ENCODE measurements at regions not wholly inside any gene's neighbourhood (a gene's known extent, or its start where the extent isn't known, plus 50 kb on each side); places are given as distances from the start of the nearest gene placed in this dataset.

DNA sequence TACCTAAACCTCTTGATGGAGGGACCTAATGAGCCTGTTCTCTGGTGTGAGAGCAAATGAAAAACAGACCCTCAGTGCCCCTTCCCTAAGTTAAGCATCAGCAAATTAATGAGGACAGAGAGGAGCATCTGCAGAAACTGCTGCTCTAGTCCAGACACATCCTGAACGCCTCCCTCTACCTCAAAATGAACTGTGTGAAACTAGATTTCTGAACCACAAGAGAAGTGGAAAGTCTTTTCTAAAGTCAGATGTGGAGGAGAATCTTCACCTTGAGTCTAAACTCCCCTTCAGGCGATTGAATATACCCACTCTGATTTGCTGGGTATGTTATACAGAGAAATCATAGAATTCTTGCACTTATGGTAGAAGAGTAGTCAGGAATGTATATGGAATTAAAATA, 104.4 kb upstream of the AMZ2 start:
- H3K27me3 ChIP-seq (replicated peaks; ENCODE audit: insufficient read depth, low read depth, low read length, poor library complexity) = no peaks in the 10 kb centered on the region
- no peaks in the 10 kb centered on the region for H3K9me3 ChIP-seq (ENCODE audit: low read depth, low read length, poor library complexity, severe bottlenecking)
- intact Hi-C loops (cut with micrococcal nuclease; ENCODE audit: unreplicated experiment) = no loop called here
- ChIA-PET POLR2A (ENCODE audit: low non-redundant PET) (no interaction called here), CTCF (no interaction called here)
- no TSS peak for BruUV-seq (replicated peaks)
- no peaks in the 10 kb centered on the region for H3K4me1 ChIP-seq (ENCODE audit: insufficient read depth, low read length, poor library complexity, severe bottlenecking)
- DNase-seq (ENCODE audit: low spot score) = no peak
- H3K36me3 ChIP-seq (ENCODE audit: insufficient read depth, low read length, poor library complexity, severe bottlenecking) = no peaks in the 10 kb centered on the region
- no peak overlapping the region for H3K27ac ChIP-seq (ENCODE audit: low read depth, low read length, poor library complexity, severe bottlenecking)
- H3K4me3 ChIP-seq (ENCODE audit: low read depth, low read length, poor library complexity, severe bottlenecking) = no peak overlapping the region
- no peak for TF ChIP-seq EZH2 (IDR thresholded peaks at IDR 0.05; ENCODE audit: borderline replicate concordance, low read depth, low read length, poor library complexity, severe bottlenecking)
- TF ChIP-seq, protein P1, sequence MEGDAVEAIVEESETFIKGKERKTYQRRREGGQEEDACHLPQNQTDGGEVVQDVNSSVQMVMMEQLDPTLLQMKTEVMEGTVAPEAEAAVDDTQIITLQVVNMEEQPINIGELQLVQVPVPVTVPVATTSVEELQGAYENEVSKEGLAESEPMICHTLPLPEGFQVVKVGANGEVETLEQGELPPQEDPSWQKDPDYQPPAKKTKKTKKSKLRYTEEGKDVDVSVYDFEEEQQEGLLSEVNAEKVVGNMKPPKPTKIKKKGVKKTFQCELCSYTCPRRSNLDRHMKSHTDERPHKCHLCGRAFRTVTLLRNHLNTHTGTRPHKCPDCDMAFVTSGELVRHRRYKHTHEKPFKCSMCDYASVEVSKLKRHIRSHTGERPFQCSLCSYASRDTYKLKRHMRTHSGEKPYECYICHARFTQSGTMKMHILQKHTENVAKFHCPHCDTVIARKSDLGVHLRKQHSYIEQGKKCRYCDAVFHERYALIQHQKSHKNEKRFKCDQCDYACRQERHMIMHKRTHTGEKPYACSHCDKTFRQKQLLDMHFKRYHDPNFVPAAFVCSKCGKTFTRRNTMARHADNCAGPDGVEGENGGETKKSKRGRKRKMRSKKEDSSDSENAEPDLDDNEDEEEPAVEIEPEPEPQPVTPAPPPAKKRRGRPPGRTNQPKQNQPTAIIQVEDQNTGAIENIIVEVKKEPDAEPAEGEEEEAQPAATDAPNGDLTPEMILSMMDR (conservative IDR thresholded peaks at IDR 0.05; ENCODE audit: low read depth, low read length) = no peak

DNA sequence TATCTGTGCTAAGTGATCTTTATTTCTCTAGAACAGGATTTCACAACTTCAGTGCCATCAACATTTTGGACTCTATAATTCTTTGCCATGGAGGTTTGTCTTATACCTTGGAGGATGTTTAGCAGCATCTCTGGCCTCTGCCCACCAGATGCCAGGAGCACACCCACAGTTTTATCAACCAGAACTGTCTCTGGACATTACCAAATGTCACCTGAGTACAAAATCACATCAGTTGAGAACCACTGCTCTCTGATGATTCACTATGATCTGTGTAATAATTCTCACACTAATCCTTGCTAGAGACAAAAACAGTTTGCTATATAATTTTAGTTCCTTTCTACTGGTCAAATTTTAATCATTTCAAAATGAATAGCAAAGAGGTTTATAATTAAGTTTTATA, 102.8 kb upstream of the AMZ2 start:
- H3K27me3 ChIP-seq (replicated peaks; ENCODE audit: insufficient read depth, low read depth, low read length, poor library complexity) = no peaks in the 10 kb centered on the region
- POLR2A ChIA-PET (ENCODE audit: low non-redundant PET) = no interaction called here
- TF ChIP-seq EZH2 (IDR thresholded peaks at IDR 0.05; ENCODE audit: borderline replicate concordance, low read depth, low read length, poor library complexity, severe bottlenecking) = no peak
- TF ChIP-seq, protein P1 (conservative IDR thresholded peaks at IDR 0.05; ENCODE audit: low read depth, low read length) = no peak
- DNase-seq (ENCODE audit: low spot score) = no peak
- H3K4me1 ChIP-seq (ENCODE audit: insufficient read depth, low read length, poor library complexity, severe bottlenecking) = no peaks in the 10 kb centered on the region
- no peak overlapping the region for H3K4me3 ChIP-seq (ENCODE audit: low read depth, low read length, poor library complexity, severe bottlenecking)
- no peak overlapping the region for H3K27ac ChIP-seq (ENCODE audit: low read depth, low read length, poor library complexity, severe bottlenecking)
- intact Hi-C loops (cut with micrococcal nuclease; ENCODE audit: unreplicated experiment) = no loop called here
- no peaks in the 10 kb centered on the region for H3K36me3 ChIP-seq (ENCODE audit: insufficient read depth, low read length, poor library complexity, severe bottlenecking)
- BruUV-seq (replicated peaks) = no TSS peak
- H3K9me3 ChIP-seq (ENCODE audit: low read depth, low read length, poor library complexity, severe bottlenecking) = no peaks in the 10 kb centered on the region
- CTCF ChIA-PET = no interaction called here

DNA sequence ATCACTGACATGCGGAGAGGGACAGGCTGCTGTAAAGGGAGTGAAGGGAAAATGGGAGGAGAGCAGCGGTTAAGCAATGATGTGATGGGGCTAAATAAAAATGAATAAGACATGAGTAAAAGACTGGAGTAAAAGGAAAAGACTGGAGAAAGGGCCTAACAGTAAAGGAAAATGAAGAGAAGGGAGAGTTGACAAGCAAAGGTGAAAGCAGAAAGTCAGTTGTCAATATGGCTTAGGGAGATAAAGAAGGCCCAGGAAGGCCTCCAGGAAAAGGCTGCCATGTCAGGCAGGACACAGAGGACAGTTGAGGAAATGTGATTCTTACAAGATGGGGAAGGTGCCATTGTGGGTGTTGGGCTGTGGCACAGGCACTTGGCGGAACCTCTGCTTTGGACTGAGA, 98.9 kb upstream of the AMZ2 start:
- intact Hi-C loops (cut with micrococcal nuclease; ENCODE audit: unreplicated experiment) = no loop called here
- TF ChIP-seq, protein P1 (conservative IDR thresholded peaks at IDR 0.05; ENCODE audit: low read depth, low read length) = no peak
- no peak for TF ChIP-seq EZH2 (IDR thresholded peaks at IDR 0.05; ENCODE audit: borderline replicate concordance, low read depth, low read length, poor library complexity, severe bottlenecking)
- Histone ChIP-seq H3K4me3 (ENCODE audit: low read depth, low read length, poor library complexity, severe bottlenecking) (no peak overlapping the region), H3K27ac (ENCODE audit: low read depth, low read length, poor library complexity, severe bottlenecking) (no peak overlapping the region), H3K36me3 (ENCODE audit: insufficient read depth, low read length, poor library complexity, severe bottlenecking) (no peaks in the 10 kb centered on the region), H3K4me1 (ENCODE audit: insufficient read depth, low read length, poor library complexity, severe bottlenecking) (no peaks in the 10 kb centered on the region), H3K27me3 (replicated peaks; ENCODE audit: insufficient read depth, low read depth, low read length, poor library complexity) (no peaks in the 10 kb centered on the region), H3K9me3 (ENCODE audit: low read depth, low read length, poor library complexity, severe bottlenecking) (no peaks in the 10 kb centered on the region)
- POLR2A ChIA-PET (ENCODE audit: low non-redundant PET) = no interaction called here
- BruUV-seq (replicated peaks) = no TSS peak
- no peak for DNase-seq (ENCODE audit: low spot score)
- CTCF ChIA-PET = no interaction called here
